ENCODE measurements at regions not wholly inside any gene's neighbourhood (a gene's known extent, or its start where the extent isn't known, plus 50 kb on each side); places are given as distances from the start of the nearest gene placed in this dataset.
"Not testable (repeated sequence)": the region's sequence is repeated elsewhere in the genome, so short reads cannot be mapped to it uniquely, and the experiment has no call there.

GRCh38 chr7:114364151-114364550, 50.5 kb upstream of the FOXP2 start:
- in situ Hi-C loops (cut with HindIII; ENCODE audit: low pct_unique_long_range_greater_than_20kb, low sequenced_read_pairs) = no loop called here
- DNase-seq (ENCODE audit: low read depth) = no peak

GRCh38 chr7:114363292-114363691, 51.3 kb upstream of the FOXP2 start:
- no peak for DNase-seq (ENCODE audit: low read depth)
- in situ Hi-C loops (cut with HindIII; ENCODE audit: low pct_unique_long_range_greater_than_20kb, low sequenced_read_pairs) = no loop called here

- no peak for DNase-seq (ENCODE audit: low read depth)
- in situ Hi-C loops (cut with HindIII; ENCODE audit: low pct_unique_long_range_greater_than_20kb, low sequenced_read_pairs) = no loop called here
Measured at GRCh38 chr7:114358911-114359310, 55.7 kb upstream of the FOXP2 start.

GRCh38 chr7:114356133-114356532, 58.5 kb upstream of the FOXP2 start:
- in situ Hi-C loops (cut with HindIII; ENCODE audit: low pct_unique_long_range_greater_than_20kb, low sequenced_read_pairs) = no loop called here
- DNase-seq (ENCODE audit: low read depth) = no peak

- in situ Hi-C loops (cut with HindIII; ENCODE audit: low pct_unique_long_range_greater_than_20kb, low sequenced_read_pairs) = no loop called here
- no peak for DNase-seq (ENCODE audit: low read depth)
Measured at GRCh38 chr7:114354306-114354705, 60.3 kb upstream of the FOXP2 start.

GRCh38 chr7:114345494-114345893, 69.1 kb upstream of the FOXP2 start:
- DNase-seq (ENCODE audit: low read depth) = no peak
- in situ Hi-C loops (cut with HindIII; ENCODE audit: low pct_unique_long_range_greater_than_20kb, low sequenced_read_pairs) = no loop called here

GRCh38 chr7:114343949-114344708, 70.5 kb upstream of the FOXP2 start:
- in situ Hi-C loops (cut with HindIII; ENCODE audit: low pct_unique_long_range_greater_than_20kb, low sequenced_read_pairs) = no loop called here
- no peak for DNase-seq (ENCODE audit: low read depth)

- no peak for DNase-seq (ENCODE audit: low read depth)
- in situ Hi-C loops (cut with HindIII; ENCODE audit: low pct_unique_long_range_greater_than_20kb, low sequenced_read_pairs) = no loop called here
Measured at GRCh38 chr7:114342431-114343179, 72.0 kb upstream of the FOXP2 start.

GRCh38 chr7:114341648-114342047, 73.0 kb upstream of the FOXP2 start:
- DNase-seq (ENCODE audit: low read depth) = no peak
- in situ Hi-C loops (cut with HindIII; ENCODE audit: low pct_unique_long_range_greater_than_20kb, low sequenced_read_pairs) = no loop called here

- in situ Hi-C loops (cut with HindIII; ENCODE audit: low pct_unique_long_range_greater_than_20kb, low sequenced_read_pairs) = no loop called here
- no peak for DNase-seq (ENCODE audit: low read depth)
Measured at GRCh38 chr7:114334989-114335388, 79.6 kb upstream of the FOXP2 start.

- DNase-seq (ENCODE audit: low read depth); in situ Hi-C loops (cut with HindIII; ENCODE audit: low pct_unique_long_range_greater_than_20kb, low sequenced_read_pairs): not testable (repeated sequence)
Measured at GRCh38 chr7:114329458-114329857, 85.2 kb upstream of the FOXP2 start.

- no peak for DNase-seq (ENCODE audit: low read depth)
- in situ Hi-C loops (cut with HindIII; ENCODE audit: low pct_unique_long_range_greater_than_20kb, low sequenced_read_pairs) = no loop called here
Measured at GRCh38 chr7:114317450-114318098, 97.0 kb upstream of the FOXP2 start.

GRCh38 chr7:114312649-114313048, 102.0 kb upstream of the FOXP2 start:
- in situ Hi-C loops (cut with HindIII; ENCODE audit: low pct_unique_long_range_greater_than_20kb, low sequenced_read_pairs) = no loop called here
- no peak for DNase-seq (ENCODE audit: low read depth)

- in situ Hi-C loops (cut with HindIII; ENCODE audit: low pct_unique_long_range_greater_than_20kb, low sequenced_read_pairs) = no loop called here
- DNase-seq (ENCODE audit: low read depth) = peak; percentile 30
Measured at GRCh38 chr7:114310345-114311110, 104.1 kb upstream of the FOXP2 start.

- in situ Hi-C loops (cut with HindIII; ENCODE audit: low pct_unique_long_range_greater_than_20kb, low sequenced_read_pairs) = no loop called here
- no peak for DNase-seq (ENCODE audit: low read depth)
Measured at GRCh38 chr7:114309729-114310128, 104.9 kb upstream of the FOXP2 start.

GRCh38 chr7:114303301-114303700, 111.3 kb upstream of the FOXP2 start:
- peak; percentile 59 for DNase-seq (ENCODE audit: low read depth)
- in situ Hi-C loops (cut with HindIII; ENCODE audit: low pct_unique_long_range_greater_than_20kb, low sequenced_read_pairs) = no loop called here

GRCh38 chr7:114302858-114303257, 111.8 kb upstream of the FOXP2 start:
- peak; percentile 57 for DNase-seq (ENCODE audit: low read depth)
- in situ Hi-C loops (cut with HindIII; ENCODE audit: low pct_unique_long_range_greater_than_20kb, low sequenced_read_pairs) = no loop called here

- no peak for DNase-seq (ENCODE audit: low read depth)
- in situ Hi-C loops (cut with HindIII; ENCODE audit: low pct_unique_long_range_greater_than_20kb, low sequenced_read_pairs) = no loop called here
Measured at GRCh38 chr7:114298011-114298410, 116.6 kb upstream of the FOXP2 start.

GRCh38 chr7:114297121-114297520, 117.5 kb upstream of the FOXP2 start:
- in situ Hi-C loops (cut with HindIII; ENCODE audit: low pct_unique_long_range_greater_than_20kb, low sequenced_read_pairs) = no loop called here
- DNase-seq (ENCODE audit: low read depth) = no peak
